OCI-LY1 (cell line): ENCODE measurements at regions not wholly inside any gene's neighbourhood (a gene's known extent, or its start where the extent isn't known, plus 50 kb on each side); places are given as distances from the start of the nearest gene placed in this dataset.

Experiments used
- H2AFZ ChIP-seq: fragments of 200-600 bp; sonication (generic), shearing (Covaris generic); 2 replicates; pipeline ENCODE4 v1.6.0; 2014; ENCODE audit warnings: antibody characterized with exemption, mild to moderate bottlenecking, low read length
- H3F3A ChIP-seq: fragments of 200-600 bp; sonication (generic), shearing (Covaris generic); 2 replicates; pipeline ENCODE4 v1.6.0; 2014; ENCODE audit warnings: mild to moderate bottlenecking, antibody characterized with exemption, low read length, moderate library complexity; ENCODE audit not compliant: insufficient read depth
- H3K27ac ChIP-seq: fragments of 200-600 bp; sonication (generic); 2 replicates; pipeline ENCODE4 v1.5.1; 2014; ENCODE audit warnings: low read length, mixed run types, mild to moderate bottlenecking, low read depth; ENCODE audit not compliant: poor library complexity, severe bottlenecking
- H3K27me3 ChIP-seq: fragments of 200-600 bp; sonication (generic); 2 replicates; pipeline ENCODE4 v1.6.0; 2014; ENCODE audit warnings: antibody characterized with exemption, mild to moderate bottlenecking, low read length, moderate library complexity; ENCODE audit not compliant: insufficient read depth
- H3K36me3 ChIP-seq: fragments of 200-600 bp; sonication (generic); 2 replicates; pipeline ENCODE4 v1.6.1; 2014; ENCODE audit warnings: mild to moderate bottlenecking, antibody characterized with exemption, low read length, moderate library complexity, mixed read lengths; ENCODE audit not compliant: insufficient read depth
- H3K4me1 ChIP-seq: fragments of 200-600 bp; sonication (generic); 2 replicates; pipeline ENCODE4 v1.5.1; 2014; ENCODE audit warnings: mild to moderate bottlenecking, low read length, moderate library complexity; ENCODE audit not compliant: insufficient read depth, severe bottlenecking
- H3K4me2 ChIP-seq: fragments of 200-600 bp; sonication (generic), shearing (Covaris generic); 2 replicates; pipeline ENCODE4 v1.6.1; 2014; ENCODE audit warnings: low read length
- H3K4me3 ChIP-seq: fragments of 200-600 bp; sonication (generic); 2 replicates; pipeline ENCODE4 v1.5.1; 2014; ENCODE audit warnings: low read length, low read depth, mild to moderate bottlenecking, mixed read lengths; ENCODE audit not compliant: poor library complexity, severe bottlenecking
- H3K79me2 ChIP-seq: fragments of 200-600 bp; shearing (Covaris generic); 2 replicates; pipeline ENCODE4 v1.6.1; 2016; ENCODE audit warnings: mixed run types, low read length, mixed read lengths; ENCODE audit not compliant: insufficient read depth
- H3K9ac ChIP-seq: fragments of 200-600 bp; sonication (generic), shearing (Covaris generic); 2 replicates; pipeline ENCODE4 v1.6.1; 2014; ENCODE audit warnings: mild to moderate bottlenecking, low read length, mixed read lengths
- H3K9me2 ChIP-seq: fragments of 200-600 bp; sonication (generic), shearing (Covaris generic); 2 replicates; pipeline ENCODE4 v1.6.1; 2014; ENCODE audit warnings: low read depth, mild to moderate bottlenecking, low read length, mixed read lengths
- H3K9me3 ChIP-seq: fragments of 200-600 bp; shearing (Covaris generic); 2 replicates; pipeline ENCODE4 v1.6.1; 2014; ENCODE audit warnings: low read length, mixed read lengths
- H4K20me1 ChIP-seq: fragments of 200-600 bp; sonication (generic), shearing (Covaris generic); 2 replicates; pipeline ENCODE4 v1.6.0; 2016; ENCODE audit warnings: mild to moderate bottlenecking, low read length; ENCODE audit not compliant: insufficient read depth
- EZH2 ChIP-seq: fragments of 200-600 bp; sonication (generic), shearing (Covaris generic); IDR thresholded peaks from 2 replicates; pipeline ENCODE4 v1.8.0; 2017; ENCODE audit warnings: borderline replicate concordance, mixed run types, mild to moderate bottlenecking, antibody characterized with exemption, low read length, moderate library complexity, mixed read lengths
- TF ChIP-seq, protein P1 (sequence below): fragments of 200-600 bp; sonication (generic), shearing (Covaris generic); IDR thresholded peaks from 2 replicates; pipeline ENCODE4 v1.5.1; 2017; ENCODE audit warnings: mild to moderate bottlenecking, antibody characterized with exemption, low read length, moderate library complexity, mixed read lengths

DNA sequence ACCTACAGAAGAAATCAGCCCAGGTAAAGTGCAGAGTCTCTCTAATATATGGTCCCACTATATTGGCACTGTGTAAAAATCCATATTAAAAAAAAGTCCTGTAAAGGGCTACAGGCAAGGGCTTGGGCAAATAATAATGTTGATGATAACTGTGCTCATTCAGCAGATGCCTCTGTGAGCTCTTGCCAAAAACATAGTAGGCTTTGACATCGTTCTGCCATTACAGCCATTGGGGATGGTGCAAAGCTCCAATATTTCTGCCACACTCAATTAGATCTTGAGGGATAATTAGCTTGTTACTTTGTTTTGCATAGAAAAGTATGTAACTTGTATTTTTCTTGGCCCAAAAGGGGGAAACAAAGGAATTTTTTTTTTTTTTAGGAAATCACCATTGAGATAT lies 645.5 kb upstream of the FAM241A start:
- Histone ChIP-seq H3F3A (no peaks in the 10 kb centered on the region), H3K9me2 (no peaks in the 10 kb centered on the region), H3K4me1 (no peaks in the 10 kb centered on the region), H3K27me3 (no peaks in the 10 kb centered on the region), H4K20me1 (no peaks in the 10 kb centered on the region), H3K27ac (no peak overlapping the region), H3K4me2 (no peak overlapping the region), H2AFZ (no peak overlapping the region), H3K79me2 (no peaks in the 10 kb centered on the region), H3K9me3 (no peaks in the 10 kb centered on the region), H3K4me3 (no peak overlapping the region), H3K9ac (no peak overlapping the region), H3K36me3 (no peaks in the 10 kb centered on the region)
- TF ChIP-seq EZH2 = no peak
- TF ChIP-seq, protein P1, sequence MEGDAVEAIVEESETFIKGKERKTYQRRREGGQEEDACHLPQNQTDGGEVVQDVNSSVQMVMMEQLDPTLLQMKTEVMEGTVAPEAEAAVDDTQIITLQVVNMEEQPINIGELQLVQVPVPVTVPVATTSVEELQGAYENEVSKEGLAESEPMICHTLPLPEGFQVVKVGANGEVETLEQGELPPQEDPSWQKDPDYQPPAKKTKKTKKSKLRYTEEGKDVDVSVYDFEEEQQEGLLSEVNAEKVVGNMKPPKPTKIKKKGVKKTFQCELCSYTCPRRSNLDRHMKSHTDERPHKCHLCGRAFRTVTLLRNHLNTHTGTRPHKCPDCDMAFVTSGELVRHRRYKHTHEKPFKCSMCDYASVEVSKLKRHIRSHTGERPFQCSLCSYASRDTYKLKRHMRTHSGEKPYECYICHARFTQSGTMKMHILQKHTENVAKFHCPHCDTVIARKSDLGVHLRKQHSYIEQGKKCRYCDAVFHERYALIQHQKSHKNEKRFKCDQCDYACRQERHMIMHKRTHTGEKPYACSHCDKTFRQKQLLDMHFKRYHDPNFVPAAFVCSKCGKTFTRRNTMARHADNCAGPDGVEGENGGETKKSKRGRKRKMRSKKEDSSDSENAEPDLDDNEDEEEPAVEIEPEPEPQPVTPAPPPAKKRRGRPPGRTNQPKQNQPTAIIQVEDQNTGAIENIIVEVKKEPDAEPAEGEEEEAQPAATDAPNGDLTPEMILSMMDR = no peak

DNA sequence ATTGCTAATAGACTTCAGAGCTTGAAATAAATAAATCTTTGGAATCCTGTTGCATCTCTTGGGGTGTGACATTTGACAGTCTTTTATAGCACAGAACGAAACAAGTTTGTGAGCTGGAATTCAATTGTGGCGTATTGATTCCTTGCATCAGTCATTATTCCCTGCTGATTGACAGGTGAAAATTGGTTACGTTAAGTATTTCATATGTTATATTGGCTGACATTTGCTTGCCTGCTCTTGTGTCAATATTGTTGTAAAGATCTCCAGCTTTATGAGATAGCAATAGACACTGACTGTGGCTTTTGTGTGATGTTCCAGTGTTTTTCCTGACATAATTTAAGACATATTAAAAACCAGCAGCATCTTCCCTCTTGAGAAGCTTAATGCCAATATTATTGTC lies 644.4 kb upstream of the FAM241A start:
- Histone ChIP-seq H3K36me3 (no peaks in the 10 kb centered on the region), H3K79me2 (no peaks in the 10 kb centered on the region), H2AFZ (no peak overlapping the region), H3K4me3 (no peak overlapping the region), H3K27ac (no peak overlapping the region), H4K20me1 (no peaks in the 10 kb centered on the region), H3K9ac (no peak overlapping the region), H3K27me3 (no peaks in the 10 kb centered on the region), H3K4me2 (no peak overlapping the region), H3K9me2 (no peaks in the 10 kb centered on the region), H3K9me3 (no peaks in the 10 kb centered on the region), H3K4me1 (no peaks in the 10 kb centered on the region), H3F3A (no peaks in the 10 kb centered on the region)
- no peak for TF ChIP-seq EZH2

DNA sequence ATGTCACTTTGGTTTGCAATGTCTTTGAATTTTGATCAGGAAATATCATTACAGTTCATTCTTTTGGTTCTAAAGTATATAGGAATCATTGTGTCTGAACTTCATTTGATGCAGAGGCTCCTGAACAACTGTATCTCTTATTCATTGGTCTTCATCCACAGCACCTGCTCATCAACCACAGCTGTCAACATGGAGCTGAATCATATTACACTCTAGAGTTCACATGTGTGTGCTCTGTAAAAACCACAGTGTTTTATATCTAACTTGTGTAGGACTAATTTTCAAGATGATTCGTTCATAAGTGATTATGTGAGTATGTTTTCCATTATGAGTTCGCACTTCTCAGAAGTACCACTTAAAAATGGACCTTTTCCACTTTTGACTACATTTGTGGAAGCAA lies 643.3 kb upstream of the FAM241A start:
- Histone ChIP-seq H3F3A (no peaks in the 10 kb centered on the region), H3K79me2 (no peaks in the 10 kb centered on the region), H3K4me2 (no peak overlapping the region), H3K4me1 (no peaks in the 10 kb centered on the region), H2AFZ (no peak overlapping the region), H3K9me2 (no peaks in the 10 kb centered on the region), H3K9me3 (no peaks in the 10 kb centered on the region), H3K4me3 (no peak overlapping the region), H3K27ac (no peak overlapping the region), H3K9ac (no peak overlapping the region), H3K36me3 (no peaks in the 10 kb centered on the region), H3K27me3 (no peaks in the 10 kb centered on the region), H4K20me1 (no peaks in the 10 kb centered on the region)
- TF ChIP-seq EZH2 = no peak
- TF ChIP-seq, protein P1 = no peak

DNA sequence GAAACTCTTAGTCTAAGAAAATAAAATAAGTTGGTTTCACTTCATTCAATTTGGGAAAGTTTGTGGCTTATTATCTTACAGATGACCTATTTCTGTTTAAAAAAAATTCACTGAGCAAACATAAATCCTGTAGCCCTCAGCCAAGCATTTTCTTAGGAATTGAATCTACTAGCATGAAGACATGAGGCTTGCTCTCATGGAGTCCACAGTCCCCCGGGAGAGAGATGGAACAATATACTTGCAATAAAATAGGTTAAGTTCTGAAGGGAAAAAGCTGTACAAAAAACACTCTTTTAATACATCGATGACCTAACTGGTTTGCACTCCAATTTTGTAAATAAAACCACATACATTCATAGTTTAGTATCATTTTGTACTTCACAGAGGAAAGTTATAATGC lies 642.6 kb upstream of the FAM241A start:
- TF ChIP-seq, protein P1 = no peak
- TF ChIP-seq EZH2 = no peak
- Histone ChIP-seq H3K27me3 (no peaks in the 10 kb centered on the region), H3F3A (no peaks in the 10 kb centered on the region), H3K4me1 (no peaks in the 10 kb centered on the region), H2AFZ (no peak overlapping the region), H3K4me3 (no peak overlapping the region), H3K9ac (no peak overlapping the region), H3K79me2 (no peaks in the 10 kb centered on the region), H3K9me2 (no peaks in the 10 kb centered on the region), H3K36me3 (no peaks in the 10 kb centered on the region), H3K9me3 (no peaks in the 10 kb centered on the region), H4K20me1 (no peaks in the 10 kb centered on the region), H3K4me2 (no peak overlapping the region), H3K27ac (no peak overlapping the region)
